GM18505 (cell line): ENCODE measurements at regions not wholly inside any gene's neighbourhood (a gene's known extent, or its start where the extent isn't known, plus 50 kb on each side); places are given as distances from the start of the nearest gene placed in this dataset.
A peak's percentile ranks its signal among the peaks of the same experiment; 100 is the strongest.

ENCODE experiments used
- ATAC-seq: cut with Tn5 transposase; IDR thresholded peaks from one replicate; pipeline ENCODE4 v1.9.1; 2021; ENCODE audit not compliant: unreplicated experiment
- POLR2A ChIP-seq: IDR thresholded peaks from 4 replicates; pipeline ENCODE4 v1.6.1; 2011; ENCODE audit warnings: borderline replicate concordance; ENCODE audit not compliant: insufficient read depth, insufficient read length; ENCODE audit errors: extremely low read depth

- no peak for ATAC-seq
- no peak for TF ChIP-seq POLR2A
These were observed 195.7 kb upstream of the SETMAR start for GRCh38 chr3:4107430-4107829.

GRCh38 chr3:4113811-4114522, 189.2 kb upstream of the SETMAR start:
- ATAC-seq: no peak
- TF ChIP-seq POLR2A: no peak

GRCh38 chr3:4119119-4119518, 184.1 kb upstream of the SETMAR start:
- no peak for ATAC-seq
- no peak for TF ChIP-seq POLR2A

GRCh38 chr3:4125576-4125975, 177.6 kb upstream of the SETMAR start:
- TF ChIP-seq POLR2A: no peak
- no peak for ATAC-seq

- TF ChIP-seq POLR2A: no peak
- ATAC-seq: no peak
These were observed 164.9 kb upstream of the SETMAR start for GRCh38 chr3:4138150-4138785.

GRCh38 chr3:4138786-4139431, 164.3 kb upstream of the SETMAR start:
- no peak for TF ChIP-seq POLR2A
- peak; percentile 68 for ATAC-seq

- peak; percentile 74 for ATAC-seq
- TF ChIP-seq POLR2A: no peak
These were observed 163.6 kb upstream of the SETMAR start for GRCh38 chr3:4139462-4140140.

GRCh38 chr3:4140921-4141320, 162.2 kb upstream of the SETMAR start:
- no peak for ATAC-seq
- no peak for TF ChIP-seq POLR2A

GRCh38 chr3:4147556-4148118, 155.5 kb upstream of the SETMAR start:
- TF ChIP-seq POLR2A: no peak
- ATAC-seq: no peak

GRCh38 chr3:4149296-4149695, 153.9 kb upstream of the SETMAR start:
- TF ChIP-seq POLR2A: no peak
- ATAC-seq: no peak

GRCh38 chr3:4150816-4151215, 152.4 kb upstream of the SETMAR start:
- no peak for TF ChIP-seq POLR2A

GRCh38 chr3:4151859-4152258, 151.3 kb upstream of the SETMAR start:
- TF ChIP-seq POLR2A: no peak
- ATAC-seq: no peak

More at GRCh38 chr3:4150816-4151215, 152.4 kb upstream of the SETMAR start:
- no peak for ATAC-seq

GRCh38 chr3:4153771-4154170, 149.4 kb upstream of the SETMAR start:
- no peak for TF ChIP-seq POLR2A
- ATAC-seq: no peak
